GM12872 (cell line): ENCODE measurements at regions not wholly inside any gene's neighbourhood (a gene's known extent, or its start where the extent isn't known, plus 50 kb on each side); places are given as distances from the start of the nearest gene placed in this dataset.

ENCODE experiments used
- CTCF ChIP-seq: IDR thresholded peaks from 3 replicates; pipeline ENCODE4 v1.5.1; 2011; ENCODE audit warnings: low read depth, mild to moderate bottlenecking, low read length, moderate library complexity; ENCODE audit not compliant: insufficient read depth

- TF ChIP-seq CTCF = no peak
These were observed 93.9 kb upstream of the SLC13A1 start for GRCh38 chr7:123293710-123294109.

GRCh38 chr7:123292227-123292626, 92.5 kb upstream of the SLC13A1 start:
- TF ChIP-seq CTCF = no peak

GRCh38 chr7:123289200-123289599, 89.4 kb upstream of the SLC13A1 start:
- no peak for TF ChIP-seq CTCF

GRCh38 chr7:123285076-123285700, 85.4 kb upstream of the SLC13A1 start:
- 0 out of 3 replicates have a peak, but pooled peaks have one; percentile 3 for TF ChIP-seq CTCF

- no peak for TF ChIP-seq CTCF
These were observed 83.6 kb upstream of the SLC13A1 start for GRCh38 chr7:123283373-123283772.

- no peak for TF ChIP-seq CTCF
These were observed 82.4 kb upstream of the SLC13A1 start for GRCh38 chr7:123282181-123282580.

- no peak for TF ChIP-seq CTCF
These were observed 80.2 kb upstream of the SLC13A1 start for GRCh38 chr7:123279949-123280348.
